ENCODE measurements at regions not wholly inside any gene's neighbourhood (a gene's known extent, or its start where the extent isn't known, plus 50 kb on each side); places are given as distances from the start of the nearest gene placed in this dataset.

DNA sequence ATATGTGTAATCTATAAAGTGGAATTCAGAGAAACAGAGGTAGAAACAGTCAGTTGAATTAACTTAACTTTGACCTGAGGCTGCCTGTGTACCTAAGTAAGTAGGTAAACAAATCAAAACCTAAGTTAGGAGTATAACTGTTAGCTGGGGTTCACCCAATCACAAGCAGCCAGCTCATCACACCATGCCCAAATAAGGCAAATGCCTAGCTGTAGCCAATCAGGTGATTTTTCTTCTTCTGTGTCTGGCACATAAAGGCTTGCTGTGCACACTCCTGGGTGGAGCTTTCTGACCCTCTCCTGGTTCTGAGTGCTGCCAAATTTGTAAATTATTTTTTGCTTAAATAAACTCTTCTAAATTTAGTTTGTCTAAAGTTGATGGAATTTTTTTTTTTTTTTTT, 54.7 kb upstream of the TRIM39 start:
- no peaks in the 10 kb centered on the region for H3K9me3 ChIP-seq (ENCODE audit: low read length)
- Mint-ChIP-seq H3K4me1 (no peaks in the 10 kb centered on the region), H3K9me3 (peaks cover 0 to 28% (median 18%) of the 10 kb centered on the region in 5 donors), H3K36me3 (peaks cover 0 to 4% (median 1%) of the 10 kb centered on the region in 3 donors), H3K27me3 (peaks cover 4 to 12% of the 10 kb centered on the region in 2 donors), H3K4me3 (no peak overlapping the region), H3K27ac (no peak overlapping the region)
- H3K36me3 ChIP-seq (ENCODE audit: insufficient read depth, low read length), result no peaks in the 10 kb centered on the region
- H3K27ac ChIP-seq (ENCODE audit: low read depth, low read length), result no peak overlapping the region
- ChIA-PET CTCF (no interaction called here), POLR2A (interaction anchor here (0.7 kb wide), 1 partner anchor 171 kb away, joined by 11 read pairs; no protein-coding TSS in a partner anchor)
- no peaks in the 10 kb centered on the region for H3K4me1 ChIP-seq (ENCODE audit: insufficient read depth, low read length)
- no peak for DNase-seq
- no peak overlapping the region for H3K4me3 ChIP-seq (ENCODE audit: low read length)
- no peaks in the 10 kb centered on the region for H3K27me3 ChIP-seq (ENCODE audit: insufficient read depth, low read length, poor library complexity, severe bottlenecking)

DNA sequence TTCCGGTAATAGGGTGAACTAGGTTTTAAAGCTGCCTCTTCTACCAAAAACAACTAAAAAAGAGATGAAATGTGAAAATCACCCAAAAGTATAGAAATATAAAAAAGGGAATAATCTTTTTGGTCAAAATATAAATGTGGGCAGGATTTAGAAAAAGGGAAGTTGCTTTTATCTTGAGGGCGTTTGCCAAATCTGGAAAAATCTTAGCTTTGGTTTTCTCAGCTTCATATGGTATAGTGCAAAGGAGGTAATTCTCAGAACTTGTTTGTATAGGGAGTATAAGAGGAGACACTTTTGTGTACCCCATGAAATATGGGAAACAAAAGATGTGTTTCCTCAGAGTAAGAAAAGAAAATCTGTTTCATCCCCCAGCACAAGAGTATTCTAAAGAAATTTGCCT, 54.2 kb upstream of the TRIM26 start:
- Histone ChIP-seq H3K36me3 (ENCODE audit: insufficient read depth, low read length) (no peaks in the 10 kb centered on the region), H3K27ac (ENCODE audit: low read depth, low read length) (no peak overlapping the region), H3K9me3 (ENCODE audit: low read length) (no peaks in the 10 kb centered on the region), H3K4me1 (ENCODE audit: insufficient read depth, low read length) (no peaks in the 10 kb centered on the region), H3K4me3 (ENCODE audit: low read length) (no peak overlapping the region), H3K27me3 (ENCODE audit: insufficient read depth, low read length, poor library complexity, severe bottlenecking) (no peaks in the 10 kb centered on the region)
- ChIA-PET POLR2A (no interaction called here), CTCF (interaction anchor here (1.2 kb wide), 1 partner anchor 48 kb away, joined by 4 read pairs; no protein-coding TSS in a partner anchor)
- peaks cover 7 to 12% of the 10 kb centered on the region in 2 donors for H3K27me3 Mint-ChIP-seq
- no peak overlapping the region for H3K27ac Mint-ChIP-seq
- H3K9me3 Mint-ChIP-seq, result peaks cover 0 to 7% (median 2%) of the 10 kb centered on the region in 5 donors
- H3K4me3 Mint-ChIP-seq, result no peak overlapping the region
- H3K4me1 Mint-ChIP-seq, result no peaks in the 10 kb centered on the region
- H3K36me3 Mint-ChIP-seq, result peaks cover 4 to 10% (median 5%) of the 10 kb centered on the region in 3 donors
- DNase-seq, result no peak

DNA sequence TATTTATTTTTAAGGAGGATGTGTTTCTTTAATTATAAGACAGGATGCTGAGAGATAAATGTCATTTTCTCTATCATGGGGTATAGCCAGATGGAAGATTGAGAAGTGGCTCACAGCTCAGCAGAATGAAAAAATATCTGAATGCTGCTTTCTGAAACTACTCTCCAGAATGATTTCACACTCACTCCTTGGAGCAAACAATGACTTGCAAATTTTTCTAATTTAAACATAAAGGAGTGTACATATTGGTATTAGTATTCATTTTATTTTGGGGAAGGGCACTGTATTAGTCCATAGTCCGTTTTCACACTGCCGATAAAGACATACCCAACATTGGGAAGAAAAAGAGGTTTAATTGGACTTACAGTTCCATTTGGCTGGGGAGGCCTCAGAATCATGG, 52.4 kb upstream of the TRIM26 start:
- Mint-ChIP-seq H3K4me1 (peaks cover 0 to 3% (median 0%) of the 10 kb centered on the region in 3 donors), H3K27me3 (peaks cover 2 to 4% of the 10 kb centered on the region in 2 donors), H3K9me3 (no peaks in the 10 kb centered on the region), H3K4me3 (no peak overlapping the region), H3K27ac (no peak overlapping the region), H3K36me3 (peaks cover 0 to 10% (median 5%) of the 10 kb centered on the region in 3 donors)
- ChIA-PET CTCF (no interaction called here), POLR2A (no interaction called here)
- no peak overlapping the region for H3K27ac ChIP-seq (ENCODE audit: low read depth, low read length)
- H3K4me1 ChIP-seq (ENCODE audit: insufficient read depth, low read length), result peaks cover under 1% of the 10 kb centered on the region
- no peak for DNase-seq
- H3K9me3 ChIP-seq (ENCODE audit: low read length), result no peaks in the 10 kb centered on the region
- H3K4me3 ChIP-seq (ENCODE audit: low read length), result no peak overlapping the region
- no peaks in the 10 kb centered on the region for H3K27me3 ChIP-seq (ENCODE audit: insufficient read depth, low read length, poor library complexity, severe bottlenecking)
- no peaks in the 10 kb centered on the region for H3K36me3 ChIP-seq (ENCODE audit: insufficient read depth, low read length)

DNA sequence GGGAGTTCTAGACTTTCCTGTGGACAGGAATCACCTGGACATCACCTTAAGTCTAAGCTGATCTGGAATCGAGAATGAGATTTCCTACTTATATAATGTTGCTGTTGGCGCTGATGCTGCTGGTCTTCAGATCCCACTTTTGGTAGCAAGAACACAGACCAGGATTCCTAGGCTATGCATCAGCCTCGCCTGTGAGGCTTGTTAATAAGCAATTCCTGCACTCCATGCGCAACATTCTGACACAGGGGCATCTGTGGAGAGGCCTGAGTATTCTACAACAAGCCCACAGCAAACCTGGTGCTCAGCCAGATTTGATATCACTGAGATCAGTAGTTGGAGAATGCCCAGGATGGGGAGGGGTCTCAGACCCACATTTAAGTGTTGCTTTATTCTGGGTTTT, 52.0 kb upstream of the TRIM26 start:
- Mint-ChIP-seq H3K27me3 (peaks cover 0 to 4% of the 10 kb centered on the region in 2 donors), H3K4me1 (peaks cover 0 to 6% (median 0%) of the 10 kb centered on the region in 3 donors), H3K4me3 (no peak overlapping the region), H3K36me3 (peaks cover 0 to 10% (median 5%) of the 10 kb centered on the region in 3 donors), H3K27ac (no peak overlapping the region), H3K9me3 (no peaks in the 10 kb centered on the region)
- H3K27me3 ChIP-seq (ENCODE audit: insufficient read depth, low read length, poor library complexity, severe bottlenecking), result no peaks in the 10 kb centered on the region
- H3K4me1 ChIP-seq (ENCODE audit: insufficient read depth, low read length), result peaks cover 5% of the 10 kb centered on the region
- POLR2A ChIA-PET, result no interaction called here
- no peak for DNase-seq
- H3K9me3 ChIP-seq (ENCODE audit: low read length), result no peaks in the 10 kb centered on the region
- H3K27ac ChIP-seq (ENCODE audit: low read depth, low read length), result no peak overlapping the region
- no peaks in the 10 kb centered on the region for H3K36me3 ChIP-seq (ENCODE audit: insufficient read depth, low read length)
- H3K4me3 ChIP-seq (ENCODE audit: low read length), result no peak overlapping the region
- CTCF ChIA-PET, result no interaction called here

DNA sequence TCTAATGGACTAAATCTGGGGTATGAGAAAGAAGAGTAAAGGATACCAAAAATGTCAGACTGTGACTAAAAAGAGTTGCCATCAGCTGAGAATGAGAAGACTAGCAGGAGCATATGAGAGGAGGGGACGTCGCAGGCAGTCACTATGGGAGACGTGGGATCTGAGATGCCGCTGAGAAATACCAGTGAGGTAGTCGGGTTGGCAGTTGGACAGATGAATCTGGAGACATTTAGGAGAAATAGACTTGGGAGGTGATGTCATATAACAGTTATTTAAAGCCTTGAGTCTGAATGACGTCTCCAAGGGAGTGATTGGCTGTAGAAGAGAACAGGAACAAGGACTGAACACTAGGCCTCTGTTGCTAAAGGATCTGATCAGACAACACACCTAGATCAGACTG, 51.5 kb upstream of the TRIM26 start:
- ChIA-PET POLR2A (no interaction called here), CTCF (no interaction called here)
- no peak for DNase-seq
- Mint-ChIP-seq H3K27ac (no peak overlapping the region), H3K4me1 (peaks cover 0 to 7% (median 0%) of the 10 kb centered on the region in 3 donors), H3K36me3 (peaks cover 0 to 10% (median 6%) of the 10 kb centered on the region in 3 donors), H3K4me3 (no peak overlapping the region), H3K9me3 (no peaks in the 10 kb centered on the region), H3K27me3 (peaks cover 0 to 4% of the 10 kb centered on the region in 2 donors)
- Histone ChIP-seq H3K27ac (ENCODE audit: low read depth, low read length) (no peak overlapping the region), H3K36me3 (ENCODE audit: insufficient read depth, low read length) (no peaks in the 10 kb centered on the region), H3K4me1 (ENCODE audit: insufficient read depth, low read length) (peaks cover 5% of the 10 kb centered on the region), H3K4me3 (ENCODE audit: low read length) (no peak overlapping the region), H3K9me3 (ENCODE audit: low read length) (no peaks in the 10 kb centered on the region), H3K27me3 (ENCODE audit: insufficient read depth, low read length, poor library complexity, severe bottlenecking) (no peaks in the 10 kb centered on the region)

DNA sequence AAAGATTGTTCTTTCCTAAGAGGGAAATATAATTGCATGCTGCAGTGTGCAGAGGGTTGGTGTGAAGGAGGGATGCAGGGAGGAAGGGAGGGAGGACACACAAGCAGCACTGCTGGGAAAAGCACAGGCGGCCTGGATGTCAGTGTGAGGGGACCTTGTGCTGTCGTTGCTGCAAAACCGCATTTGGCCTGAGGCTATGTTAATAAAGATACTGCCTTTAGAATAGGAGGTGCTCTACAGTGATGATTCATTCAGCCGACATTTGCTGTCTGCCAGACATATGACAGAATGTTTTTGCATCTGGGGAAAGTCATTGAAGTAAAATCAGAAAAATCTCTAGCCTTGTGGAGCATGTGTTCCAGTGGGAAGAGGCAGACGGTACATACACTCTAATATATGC, 50.5 kb upstream of the TRIM26 start:
- Histone ChIP-seq H3K4me1 (ENCODE audit: insufficient read depth, low read length) (peaks cover 9% of the 10 kb centered on the region), H3K27me3 (ENCODE audit: insufficient read depth, low read length, poor library complexity, severe bottlenecking) (no peaks in the 10 kb centered on the region), H3K4me3 (ENCODE audit: low read length) (no peak overlapping the region), H3K27ac (ENCODE audit: low read depth, low read length) (no peak overlapping the region), H3K36me3 (ENCODE audit: insufficient read depth, low read length) (no peaks in the 10 kb centered on the region), H3K9me3 (ENCODE audit: low read length) (no peaks in the 10 kb centered on the region)
- H3K27me3 Mint-ChIP-seq, result peaks cover 0 to 6% of the 10 kb centered on the region in 2 donors
- CTCF ChIA-PET, result no interaction called here
- H3K4me3 Mint-ChIP-seq, result no peak overlapping the region
- H3K27ac Mint-ChIP-seq, result peak overlapping the region in 1 of 8 donors; percentile 40
- DNase-seq, result no peak
- peaks cover 6 to 14% (median 7%) of the 10 kb centered on the region in 3 donors for H3K4me1 Mint-ChIP-seq
- H3K36me3 Mint-ChIP-seq, result peaks cover 0 to 9% (median 9%) of the 10 kb centered on the region in 3 donors
- no peaks in the 10 kb centered on the region for H3K9me3 Mint-ChIP-seq
- POLR2A ChIA-PET, result no interaction called here

Data from CD8-positive, alpha-beta memory T cell (primary cell).